ENCODE measurements at regions not wholly inside any gene's neighbourhood (a gene's known extent, or its start where the extent isn't known, plus 50 kb on each side); places are given as distances from the start of the nearest gene placed in this dataset.

- Histone ChIP-seq H3K4me1 (replicated peaks) (no peaks in the 10 kb centered on the region), H3K9me3 (no peaks in the 10 kb centered on the region), H3K27ac (no peak overlapping the region), H3K27me3 (replicated peaks; ENCODE audit: insufficient read depth) (no peaks in the 10 kb centered on the region), H3K4me3 (no peak overlapping the region), H3K36me3 (no peaks in the 10 kb centered on the region)
- no peak for DNase-seq (ENCODE audit: low spot score)
- WGBS = 96% methylated on average over 2 of the region's 2 CpGs
- intact Hi-C loops (cut with DNase I) = no loop called here
- no peak for TF ChIP-seq POLR2AphosphoS5 (IDR thresholded peaks at IDR 0.05)
- TF ChIP-seq CTCF (IDR thresholded peaks at IDR 0.05) = no peak
- no peak for TF ChIP-seq POLR2A (IDR thresholded peaks at IDR 0.05)
Measured at GRCh38 chr17:62862251-62862650, 54.1 kb upstream of the MARCHF10 start.

GRCh38 chr17:62860962-62861873 is 53.1 kb upstream of the MARCHF10 start:
- DNase-seq (ENCODE audit: low spot score) = no peak
- WGBS = 61% methylated on average over 8 of the region's 8 CpGs
- intact Hi-C loops (cut with DNase I) = no loop called here
- Histone ChIP-seq H3K4me1 (replicated peaks) (no peaks in the 10 kb centered on the region), H3K27ac (no peak overlapping the region), H3K9me3 (no peaks in the 10 kb centered on the region), H3K4me3 (no peak overlapping the region), H3K27me3 (replicated peaks; ENCODE audit: insufficient read depth) (no peaks in the 10 kb centered on the region), H3K36me3 (no peaks in the 10 kb centered on the region)
- no peak for TF ChIP-seq POLR2A (IDR thresholded peaks at IDR 0.05)
- TF ChIP-seq POLR2AphosphoS5 (IDR thresholded peaks at IDR 0.05) = peak; percentile 34

DNA sequence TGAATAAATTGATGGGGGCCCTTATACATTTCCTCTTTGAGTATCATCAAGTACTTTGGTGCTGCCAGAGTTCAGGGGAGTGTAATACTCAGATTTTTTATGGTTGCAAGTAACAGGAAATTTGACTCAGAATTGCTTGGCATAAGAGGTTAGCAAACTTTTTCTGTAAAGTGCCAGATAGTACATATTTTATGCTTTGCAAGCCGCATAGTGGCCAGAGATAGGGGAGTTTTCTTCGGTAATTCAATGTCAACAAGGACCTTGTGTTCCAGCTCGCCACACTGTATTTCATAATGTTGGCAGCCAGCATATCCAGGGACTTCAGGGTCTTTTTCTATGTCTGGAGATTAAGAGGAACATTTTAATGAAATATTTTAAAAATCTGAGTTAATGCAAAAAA is 51.0 kb upstream of the MARCHF10 start:
- H3K27ac ChIP-seq = no peak overlapping the region
- intact Hi-C loops (cut with DNase I) = no loop called here
- WGBS = 47% methylated on average over 3 of the region's 3 CpGs
- TF ChIP-seq CTCF (IDR thresholded peaks at IDR 0.05) (no peak), POLR2A (IDR thresholded peaks at IDR 0.05) (no peak), POLR2AphosphoS5 (IDR thresholded peaks at IDR 0.05) (no peak)
- H3K36me3 ChIP-seq = no peaks in the 10 kb centered on the region
- no peaks in the 10 kb centered on the region for H3K4me1 ChIP-seq (replicated peaks)
- H3K27me3 ChIP-seq (replicated peaks; ENCODE audit: insufficient read depth) = no peaks in the 10 kb centered on the region
- no peaks in the 10 kb centered on the region for H3K9me3 ChIP-seq
- DNase-seq (ENCODE audit: low spot score) = no peak
- no peak overlapping the region for H3K4me3 ChIP-seq
